GM12873 (cell line): ENCODE measurements at regions not wholly inside any gene's neighbourhood (a gene's known extent, or its start where the extent isn't known, plus 50 kb on each side); places are given as distances from the start of the nearest gene placed in this dataset.

ENCODE experiments used
- TF ChIP-seq, protein P1 (sequence below): IDR thresholded peaks from 2 replicates; pipeline ENCODE4 v1.5.1; 2012; ENCODE audit warnings: low read depth, mild to moderate bottlenecking, moderate library complexity, low read length, control low read depth; ENCODE audit not compliant: insufficient read depth; ENCODE audit errors: missing control alignments

DNA sequence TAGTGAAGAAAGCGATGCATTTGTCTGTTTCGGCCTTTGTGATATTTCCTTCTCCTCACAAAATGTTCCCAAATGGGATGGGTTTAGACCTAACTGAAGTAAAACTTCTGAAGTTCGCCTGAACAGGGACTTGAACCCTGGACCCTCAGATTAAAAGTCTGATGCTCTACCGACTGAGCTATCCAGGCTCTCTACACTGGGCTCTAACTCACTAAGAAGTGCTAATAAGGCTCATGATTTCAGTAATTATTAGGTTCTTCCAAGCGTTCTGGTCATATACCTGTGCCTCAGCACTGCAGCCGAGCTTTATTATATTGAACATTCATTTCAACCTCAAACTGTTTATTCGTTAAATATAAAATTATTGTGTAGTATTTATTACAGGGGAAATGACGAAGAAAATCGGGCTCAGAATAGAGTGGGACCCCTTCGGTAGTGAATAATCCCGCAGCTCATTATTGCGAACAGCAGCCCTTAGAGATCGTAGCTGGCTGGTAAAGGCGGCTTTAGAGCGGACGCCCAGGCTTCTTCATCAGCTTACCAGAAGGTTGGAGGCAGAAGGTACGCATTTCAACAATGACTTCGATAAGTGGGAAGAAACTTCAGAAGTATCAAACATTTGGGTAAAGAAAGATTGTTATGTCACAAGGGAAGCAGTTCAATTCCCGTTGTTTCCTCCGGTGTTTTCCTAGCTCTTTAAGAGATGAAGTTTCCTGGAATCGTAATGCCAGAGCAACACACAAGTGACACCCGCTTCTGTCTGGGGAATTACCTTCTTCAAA, 119.0 kb upstream of the ZNF184 start:
- TF ChIP-seq, protein P1, sequence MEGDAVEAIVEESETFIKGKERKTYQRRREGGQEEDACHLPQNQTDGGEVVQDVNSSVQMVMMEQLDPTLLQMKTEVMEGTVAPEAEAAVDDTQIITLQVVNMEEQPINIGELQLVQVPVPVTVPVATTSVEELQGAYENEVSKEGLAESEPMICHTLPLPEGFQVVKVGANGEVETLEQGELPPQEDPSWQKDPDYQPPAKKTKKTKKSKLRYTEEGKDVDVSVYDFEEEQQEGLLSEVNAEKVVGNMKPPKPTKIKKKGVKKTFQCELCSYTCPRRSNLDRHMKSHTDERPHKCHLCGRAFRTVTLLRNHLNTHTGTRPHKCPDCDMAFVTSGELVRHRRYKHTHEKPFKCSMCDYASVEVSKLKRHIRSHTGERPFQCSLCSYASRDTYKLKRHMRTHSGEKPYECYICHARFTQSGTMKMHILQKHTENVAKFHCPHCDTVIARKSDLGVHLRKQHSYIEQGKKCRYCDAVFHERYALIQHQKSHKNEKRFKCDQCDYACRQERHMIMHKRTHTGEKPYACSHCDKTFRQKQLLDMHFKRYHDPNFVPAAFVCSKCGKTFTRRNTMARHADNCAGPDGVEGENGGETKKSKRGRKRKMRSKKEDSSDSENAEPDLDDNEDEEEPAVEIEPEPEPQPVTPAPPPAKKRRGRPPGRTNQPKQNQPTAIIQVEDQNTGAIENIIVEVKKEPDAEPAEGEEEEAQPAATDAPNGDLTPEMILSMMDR = no peak

DNA sequence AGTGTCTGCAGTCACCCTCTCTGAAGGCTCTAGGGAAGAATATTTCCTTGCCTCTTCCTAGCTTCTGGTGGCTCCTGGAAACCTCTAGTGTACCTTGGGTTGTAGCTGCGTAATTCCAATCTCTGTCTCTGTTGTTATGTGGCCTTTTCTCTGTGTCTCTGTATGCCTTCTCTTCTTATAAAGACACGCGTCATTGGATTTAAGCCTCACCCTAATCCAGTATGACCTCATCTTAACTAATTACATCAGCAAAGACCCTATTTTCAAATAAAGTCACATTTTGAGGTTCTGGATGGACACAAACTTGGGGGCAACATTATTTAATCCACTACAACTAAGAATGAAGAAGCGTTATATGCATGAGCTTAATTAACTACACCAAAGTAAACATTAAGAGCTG, 111.4 kb upstream of the ZNF184 start:
- TF ChIP-seq, protein P1 = no peak

DNA sequence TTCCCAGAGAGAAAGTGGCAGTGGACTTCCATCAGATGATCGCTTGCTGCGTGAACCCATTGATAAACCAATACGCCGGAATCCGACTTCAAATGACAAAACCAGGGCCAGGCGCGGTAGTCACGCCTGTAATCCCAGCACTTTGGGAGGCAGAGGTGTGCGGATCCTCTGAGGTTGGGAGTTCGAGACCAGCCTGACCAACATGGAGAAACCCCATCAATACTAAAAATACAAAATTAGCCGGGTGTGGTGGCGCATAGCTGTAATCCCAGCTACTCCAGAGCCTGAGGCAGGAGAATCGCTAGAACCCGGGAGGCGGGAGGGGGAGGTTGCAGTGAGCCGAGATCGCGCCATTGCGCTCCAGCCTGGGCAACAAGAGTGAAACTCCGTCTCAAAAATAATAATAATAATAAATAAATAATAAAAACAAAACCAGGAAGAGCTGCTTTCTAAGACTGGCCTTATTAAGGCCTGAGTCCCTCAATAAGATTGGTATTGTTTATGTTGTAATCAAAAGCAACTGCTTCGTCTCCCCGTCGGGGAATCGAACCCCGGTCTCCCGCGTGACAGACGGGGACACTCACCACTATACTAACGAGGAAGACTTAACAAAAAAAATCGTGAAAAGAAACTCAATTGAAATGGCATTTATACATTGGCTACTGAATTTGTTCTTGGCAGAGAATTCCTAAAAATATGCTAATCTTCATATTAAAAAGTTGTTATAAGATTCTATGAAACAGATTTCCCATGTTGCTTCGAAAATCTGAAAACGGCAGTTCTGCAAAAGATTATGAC, 110.2 kb upstream of the ZNF184 start:
- TF ChIP-seq, protein P1 = no peak

DNA sequence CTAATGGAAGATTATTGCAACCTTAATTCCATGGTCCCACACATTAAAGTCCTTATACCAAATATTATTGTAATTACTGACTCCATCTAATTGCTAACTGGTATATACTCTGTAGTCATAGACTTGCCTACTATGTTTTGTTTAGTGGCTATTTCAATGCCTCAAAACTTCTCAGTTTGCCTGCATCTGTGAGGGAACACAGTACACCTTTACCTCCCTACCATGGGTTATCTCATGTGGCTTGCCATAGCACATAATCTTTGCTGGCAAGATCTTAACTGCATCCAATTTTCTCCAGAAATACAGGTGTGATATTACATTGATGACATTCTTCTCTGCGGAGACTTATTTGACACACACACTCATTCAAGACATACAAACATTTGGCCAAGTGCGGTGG, 107.1 kb upstream of the ZNF184 start:
- TF ChIP-seq, protein P1 = no peak

DNA sequence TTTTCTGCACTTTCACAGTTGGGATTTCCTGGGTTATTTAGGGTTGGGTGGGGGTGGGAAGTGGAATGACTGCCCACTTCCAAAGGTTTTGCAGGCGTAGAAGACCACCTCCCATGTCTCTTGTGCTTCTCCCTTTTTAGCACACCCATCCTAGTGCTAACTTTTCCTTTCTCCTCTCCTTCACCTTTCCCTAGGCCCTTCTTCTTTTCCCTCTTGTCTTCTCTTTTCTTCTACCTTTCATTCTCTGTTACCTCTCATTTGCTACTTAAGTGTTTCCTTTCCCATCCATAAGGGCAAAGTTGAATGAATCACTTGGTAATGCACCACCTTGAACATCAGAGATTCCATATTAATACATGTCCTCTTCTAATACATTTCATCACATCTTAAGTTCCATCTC, 105.0 kb upstream of the ZNF184 start:
- TF ChIP-seq, protein P1 = no peak

DNA sequence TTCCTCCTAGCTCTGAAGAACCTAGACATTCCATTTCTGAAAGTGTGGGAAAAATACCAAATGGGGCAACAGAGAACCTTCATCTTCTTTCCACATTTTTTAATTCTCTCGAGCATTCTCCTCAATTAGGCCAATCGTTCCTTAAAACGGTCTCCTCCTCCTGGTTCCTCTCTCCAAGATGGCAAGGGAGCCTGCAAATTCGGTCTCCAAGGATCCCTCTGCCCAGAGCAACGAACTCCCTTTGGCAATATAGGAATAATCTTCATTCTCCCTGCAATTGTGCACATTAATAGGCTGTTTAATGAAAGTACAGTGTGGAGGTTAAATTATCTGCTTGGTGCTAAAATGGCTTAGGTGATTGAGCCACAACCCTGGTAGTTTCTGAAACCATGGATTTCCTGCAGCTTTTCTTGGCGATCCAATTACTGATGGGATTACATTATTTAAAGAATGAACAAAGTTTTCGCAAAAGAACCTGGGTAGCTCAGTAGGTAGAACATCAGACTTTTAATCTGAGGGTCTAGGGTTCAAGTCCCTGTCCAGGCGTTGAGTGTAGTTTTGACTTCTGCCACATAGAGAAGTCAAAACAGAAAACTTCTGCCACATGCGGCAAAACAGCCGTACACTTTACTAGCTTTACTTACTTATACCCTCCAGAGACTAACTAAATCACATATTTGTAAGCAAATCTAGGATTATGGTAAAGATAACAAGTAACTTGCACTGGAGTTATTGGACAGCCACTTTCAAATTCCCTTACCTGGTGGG, 102.9 kb upstream of the ZNF184 start:
- TF ChIP-seq, protein P1 = no peak
